ENCODE measurements at regions not wholly inside any gene's neighbourhood (a gene's known extent, or its start where the extent isn't known, plus 50 kb on each side); places are given as distances from the start of the nearest gene placed in this dataset.
"Not testable (repeated sequence)": the region's sequence is repeated elsewhere in the genome, so short reads cannot be mapped to it uniquely, and the experiment has no call there.

- no peak overlapping the region for H3K27ac ChIP-seq
- no peaks in the 10 kb centered on the region for H3K27me3 ChIP-seq
- TF ChIP-seq POLR2AphosphoS5 (IDR thresholded peaks at IDR 0.05): no peak
- no peak for TF ChIP-seq CTCF (IDR thresholded peaks at IDR 0.05)
- TF ChIP-seq EP300 (IDR thresholded peaks at IDR 0.05; ENCODE audit: low read depth): no peak
- TF ChIP-seq POLR2A (IDR thresholded peaks at IDR 0.05): no peak
- no peaks in the 10 kb centered on the region for H3K9me3 ChIP-seq
- in situ Hi-C loops (cut with MboI; ENCODE audit: low pct_ligation_motif_present in 1 of 4, low pct_unique_long_range_greater_than_20kb in 1 of 4, low sequenced_read_pairs in 3 of 4): no loop called here
- WGBS, 2 donors (ENCODE audit: low coverage in 1 of 2): 33 to 44% methylated on average over 1 of the region's 1 CpG
- no peak overlapping the region for H3K4me3 ChIP-seq
- intact Hi-C loops (cut with DNase I; ENCODE audit: low total_unique reads): loop anchor here (5.0 kb wide), 1 partner anchor 1692 kb away; no protein-coding TSS in a partner anchor
- no peaks in the 10 kb centered on the region for H3K36me3 ChIP-seq
- DNase-seq: no peak
- no peaks in the 10 kb centered on the region for H3K4me1 ChIP-seq
These were observed 1761.3 kb upstream of the SEL1L start for GRCh38 chr14:83294941-83295340.

GRCh38 chr14:83297361-83297760 lies 1763.7 kb upstream of the SEL1L start:
- intact Hi-C loops (cut with DNase I; ENCODE audit: low total_unique reads): loop anchor here (5.0 kb wide), 1 partner anchor 1690 kb away; no protein-coding TSS in a partner anchor
- no peak for DNase-seq
- Histone ChIP-seq H3K4me1 (no peaks in the 10 kb centered on the region), H3K27me3 (no peaks in the 10 kb centered on the region), H3K36me3 (no peaks in the 10 kb centered on the region), H3K4me3 (no peak overlapping the region), H3K9me3 (no peaks in the 10 kb centered on the region), H3K27ac (no peak overlapping the region)
- 53% methylated on average over 3 of the region's 3 CpGs for WGBS, 2 donors (ENCODE audit: low coverage in 1 of 2)
- TF ChIP-seq POLR2AphosphoS5 (IDR thresholded peaks at IDR 0.05): no peak
- no peak for TF ChIP-seq CTCF (IDR thresholded peaks at IDR 0.05)
- no peak for TF ChIP-seq POLR2A (IDR thresholded peaks at IDR 0.05)
- no peak for TF ChIP-seq EP300 (IDR thresholded peaks at IDR 0.05; ENCODE audit: low read depth)
- in situ Hi-C loops (cut with MboI; ENCODE audit: low pct_ligation_motif_present in 1 of 4, low pct_unique_long_range_greater_than_20kb in 1 of 4, low sequenced_read_pairs in 3 of 4): no loop called here

DNA sequence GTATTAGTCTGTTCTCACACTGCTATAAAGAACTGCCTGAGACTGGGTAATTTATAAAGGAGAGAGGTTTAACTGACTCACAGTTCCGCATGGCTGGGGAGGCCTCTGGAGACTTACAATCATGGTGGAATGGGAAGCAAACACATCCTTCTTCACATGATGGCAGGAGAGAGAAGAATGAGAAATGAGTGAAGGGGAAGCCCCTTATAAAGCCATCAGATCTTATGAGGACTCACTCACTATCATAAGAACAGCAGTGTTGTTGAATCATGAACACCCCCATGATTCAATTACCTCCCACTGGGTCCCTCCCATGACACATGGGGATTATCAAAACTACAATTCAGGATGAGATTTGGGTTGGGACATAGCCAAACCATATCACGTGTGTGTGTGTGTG lies 1764.4 kb upstream of the SEL1L start:
- H3K36me3 ChIP-seq; H3K27ac ChIP-seq; H3K9me3 ChIP-seq; H3K4me1 ChIP-seq; in situ Hi-C loops (cut with MboI; ENCODE audit: low pct_ligation_motif_present in 1 of 4, low pct_unique_long_range_greater_than_20kb in 1 of 4, low sequenced_read_pairs in 3 of 4); H3K27me3 ChIP-seq; DNase-seq; H3K4me3 ChIP-seq: not testable (repeated sequence)
- WGBS, 2 donors (ENCODE audit: low coverage in 1 of 2): 68 to 80% methylated on average over 1 to 2 of the region's 2 CpGs
- intact Hi-C loops (cut with DNase I; ENCODE audit: low total_unique reads): loop anchor here (5.0 kb wide), 1 partner anchor 1689 kb away; no protein-coding TSS in a partner anchor

DNA sequence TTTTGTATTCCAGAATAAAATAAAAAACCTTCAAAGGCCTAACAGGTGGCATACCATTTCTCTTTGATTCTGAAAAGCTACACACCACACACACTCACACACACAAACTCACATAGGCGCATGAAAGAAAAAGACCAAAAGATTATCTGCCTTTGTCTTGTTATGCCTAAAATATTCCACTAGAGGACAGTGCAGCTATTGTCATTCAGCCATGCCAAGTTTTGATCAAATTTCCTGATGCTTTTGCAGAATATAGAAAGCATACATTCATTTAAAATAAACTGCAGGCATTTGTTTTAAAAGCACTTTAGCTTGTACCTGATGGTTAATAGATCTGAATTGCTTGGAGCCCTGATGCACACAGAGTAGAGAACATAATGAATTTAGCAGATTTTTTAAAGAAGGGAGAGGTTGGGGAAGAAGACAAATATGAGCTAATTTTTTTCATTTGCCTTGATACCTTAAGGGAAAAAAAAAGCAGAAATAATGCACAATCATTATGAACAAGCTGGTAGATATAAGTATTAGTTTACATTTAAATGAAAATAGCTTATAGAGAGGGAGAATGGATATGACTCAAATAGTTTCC lies 1766.9 kb upstream of the SEL1L start:
- peak; percentile 60 to 76 (median 70) for TF ChIP-seq CTCF (IDR thresholded peaks at IDR 0.05)
- TF ChIP-seq POLR2AphosphoS5 (IDR thresholded peaks at IDR 0.05): no peak
- 29 to 42% methylated on average over 1 of the region's 1 CpG for WGBS, 2 donors (ENCODE audit: low coverage in 1 of 2)
- intact Hi-C loops (cut with DNase I; ENCODE audit: low total_unique reads): no loop called here
- Histone ChIP-seq H3K36me3 (no peaks in the 10 kb centered on the region), H3K4me1 (no peaks in the 10 kb centered on the region), H3K9me3 (no peaks in the 10 kb centered on the region), H3K4me3 (no peak overlapping the region), H3K27ac (no peak overlapping the region), H3K27me3 (no peaks in the 10 kb centered on the region)
- in situ Hi-C loops (cut with MboI; ENCODE audit: low pct_ligation_motif_present in 1 of 4, low pct_unique_long_range_greater_than_20kb in 1 of 4, low sequenced_read_pairs in 3 of 4): no loop called here
- no peak for DNase-seq

GRCh38 chr14:83301791-83302190 lies 1768.1 kb upstream of the SEL1L start:
- Histone ChIP-seq H3K9me3 (no peaks in the 10 kb centered on the region), H3K4me1 (no peaks in the 10 kb centered on the region), H3K27me3 (no peaks in the 10 kb centered on the region), H3K4me3 (no peak overlapping the region), H3K27ac (no peak overlapping the region), H3K36me3 (no peaks in the 10 kb centered on the region)
- WGBS, 2 donors (ENCODE audit: low coverage in 1 of 2): 50 to 56% methylated on average over 2 to 3 of the region's 3 CpGs
- intact Hi-C loops (cut with DNase I; ENCODE audit: low total_unique reads) (no loop called here), in situ Hi-C loops (cut with MboI; ENCODE audit: low pct_ligation_motif_present in 1 of 4, low pct_unique_long_range_greater_than_20kb in 1 of 4, low sequenced_read_pairs in 3 of 4) (no loop called here)
- no peak for DNase-seq
- TF ChIP-seq POLR2A (IDR thresholded peaks at IDR 0.05): no peak
- TF ChIP-seq EP300 (IDR thresholded peaks at IDR 0.05; ENCODE audit: low read depth): no peak

Measured in transverse colon (tissue), 4 donors.